Lower leg skin (tissue), 3 donors: ENCODE measurements at regions not wholly inside any gene's neighbourhood (a gene's known extent, or its start where the extent isn't known, plus 50 kb on each side); places are given as distances from the start of the nearest gene placed in this dataset.

Experiments used
- CTCF ChIP-seq, 3 donors: fragments of 450-650 bp; IDR thresholded peaks; one replicate each; pipeline ENCODE4 v1.5.1; 2016; ENCODE audit warnings: antibody characterized with exemption in 3 of 3, mild to moderate bottlenecking in 3 of 3, moderate library complexity in 2 of 3
- POLR2A ChIP-seq, 2 donors: fragments of 450-650 bp; IDR thresholded peaks; one replicate each; pipeline ENCODE4 v1.6.1; 2016 to 2017; ENCODE audit warnings: antibody characterized with exemption in 2 of 2, mild to moderate bottlenecking in 1 of 2, moderate library complexity in 1 of 2

DNA sequence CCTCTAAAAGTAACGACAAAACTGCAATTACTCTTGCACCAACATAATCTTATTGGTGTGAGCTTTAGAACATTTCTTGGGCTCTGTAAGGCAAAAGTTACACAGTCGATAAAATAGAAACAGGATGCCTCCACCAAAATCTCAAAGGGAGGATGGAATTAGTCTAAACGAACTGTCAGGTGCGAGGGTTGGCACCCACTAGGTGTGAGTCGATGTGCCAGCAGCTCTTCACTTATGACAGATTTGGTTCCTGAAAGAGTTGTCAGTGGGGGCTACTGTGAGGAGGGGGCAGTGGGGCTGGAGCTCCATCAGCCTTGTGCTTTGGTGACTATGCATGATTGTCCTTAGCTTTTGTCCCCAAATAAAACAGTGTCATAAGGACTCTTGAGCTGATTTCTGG, 422.9 kb downstream of the TMEM114 start:
- no peak for TF ChIP-seq CTCF (IDR thresholded peaks at IDR 0.05)
- no peak for TF ChIP-seq POLR2A (IDR thresholded peaks at IDR 0.05)
